Cerebellar cortex (tissue), 1 donor: ENCODE measurements at regions not wholly inside any gene's neighbourhood (a gene's known extent, or its start where the extent isn't known, plus 50 kb on each side); places are given as distances from the start of the nearest gene placed in this dataset.

Experiments used
- DNase-seq: peaks from one replicate; pipeline ENCODE4 v3.0.0-alpha.2; 2015; ENCODE audit warnings: low spot score

DNA sequence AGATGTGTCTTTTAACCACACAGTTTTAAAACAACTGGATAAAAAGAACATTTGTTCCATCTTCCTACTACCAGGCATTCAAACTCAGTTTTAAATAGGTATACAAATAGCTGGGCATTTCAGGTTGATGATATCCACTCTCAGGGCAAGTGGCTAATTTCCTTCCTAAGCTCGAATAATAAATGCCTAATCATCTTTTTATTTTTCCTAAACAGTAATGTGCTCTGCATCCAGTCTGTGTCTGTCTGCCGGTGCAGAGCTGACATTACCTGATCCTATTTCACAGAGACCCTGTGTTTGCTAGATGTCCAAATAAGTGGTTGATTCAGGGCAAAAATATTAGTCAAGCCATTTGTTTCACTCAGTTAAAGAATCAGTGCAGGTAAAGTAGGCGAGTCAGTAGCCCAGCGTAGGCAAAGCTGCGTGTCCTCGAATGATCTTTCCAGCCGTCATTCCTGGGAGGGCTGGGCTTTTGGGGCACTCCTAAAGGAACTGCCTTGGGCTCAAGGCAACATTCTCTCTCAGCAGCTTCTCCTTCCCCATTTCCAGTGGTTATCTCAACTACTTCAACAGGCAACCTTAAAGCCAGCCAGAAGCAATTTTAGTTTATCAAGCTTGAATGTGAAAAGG is 74.2 kb upstream of the BMP2 start:
- DNase-seq, result no peak

- DNase-seq, result no peak
These were observed 74.8 kb upstream of the BMP2 start for GRCh38 chr20:6692566-6693173.

GRCh38 chr20:6691516-6691915 is 76.0 kb upstream of the BMP2 start:
- no peak for DNase-seq

- DNase-seq, result no peak
These were observed 78.0 kb upstream of the BMP2 start for GRCh38 chr20:6689339-6689973.

- DNase-seq, result no peak
These were observed 81.3 kb upstream of the BMP2 start for GRCh38 chr20:6686171-6686570.

GRCh38 chr20:6685626-6686025 is 81.9 kb upstream of the BMP2 start:
- no peak for DNase-seq

DNA sequence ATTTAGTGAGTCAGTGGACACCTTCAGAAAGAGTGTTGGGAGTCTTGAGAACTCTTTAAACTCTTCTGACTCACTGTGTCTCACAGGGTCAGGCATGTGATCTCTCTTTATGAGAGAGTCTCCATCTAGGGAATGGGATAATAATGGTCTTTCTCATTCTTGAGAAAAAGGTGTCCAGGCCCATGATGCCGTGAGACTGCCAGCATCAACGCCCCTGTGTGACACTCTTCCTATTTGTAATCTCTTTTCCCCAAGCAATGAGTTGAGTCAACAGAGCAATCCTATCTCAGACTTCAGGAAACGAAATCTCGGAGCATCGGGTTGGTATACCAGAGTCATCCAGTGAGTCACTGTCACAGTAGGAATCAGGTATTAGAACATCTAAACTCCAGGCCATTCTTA is 82.3 kb upstream of the BMP2 start:
- no peak for DNase-seq

DNA sequence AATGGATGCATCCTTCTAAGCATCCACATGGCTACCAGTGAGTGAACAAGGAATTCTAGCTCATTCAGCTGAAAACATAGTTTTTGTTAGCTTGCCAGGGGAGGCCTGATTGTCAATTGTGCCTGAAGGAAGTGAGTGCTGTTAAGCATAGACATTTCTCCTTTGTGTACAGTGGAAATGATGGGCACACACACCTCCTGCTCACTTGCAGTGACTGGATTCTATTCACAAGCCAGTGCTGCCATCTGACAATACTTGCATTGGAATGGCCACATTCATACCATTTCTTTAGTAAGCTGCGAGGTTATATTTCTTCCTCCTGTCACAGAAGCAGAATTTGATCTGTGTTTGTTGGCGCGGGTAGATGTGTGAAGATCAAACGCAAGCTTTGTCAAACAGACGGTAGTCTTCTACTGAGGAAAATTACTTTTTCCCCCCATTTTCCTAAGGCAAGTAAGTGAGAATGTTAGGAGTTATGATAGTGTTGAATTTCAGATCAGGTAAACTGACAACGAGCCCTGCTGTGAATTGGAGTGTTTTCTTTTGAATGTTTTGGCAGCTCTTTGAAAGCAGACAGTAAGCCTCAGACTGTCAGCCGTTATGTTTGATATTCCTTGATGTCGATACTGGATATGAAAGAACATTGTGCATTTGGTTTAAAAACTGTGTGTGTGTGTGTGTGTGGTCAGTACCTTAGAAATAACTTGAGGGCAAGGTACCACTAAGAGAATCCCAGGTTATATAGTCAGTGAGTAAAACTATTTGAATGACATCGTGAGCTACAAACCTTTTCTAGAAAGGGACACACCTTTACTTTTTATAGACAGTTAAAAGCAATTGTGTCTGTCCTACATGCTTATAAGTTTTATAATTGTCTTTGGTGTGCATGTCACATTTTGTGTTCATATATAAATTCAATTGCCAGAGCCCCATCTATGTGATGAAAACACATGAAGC is 84.2 kb upstream of the BMP2 start:
- DNase-seq, result no peak

- no peak for DNase-seq
These were observed 86.6 kb upstream of the BMP2 start for GRCh38 chr20:6680854-6681253.

DNA sequence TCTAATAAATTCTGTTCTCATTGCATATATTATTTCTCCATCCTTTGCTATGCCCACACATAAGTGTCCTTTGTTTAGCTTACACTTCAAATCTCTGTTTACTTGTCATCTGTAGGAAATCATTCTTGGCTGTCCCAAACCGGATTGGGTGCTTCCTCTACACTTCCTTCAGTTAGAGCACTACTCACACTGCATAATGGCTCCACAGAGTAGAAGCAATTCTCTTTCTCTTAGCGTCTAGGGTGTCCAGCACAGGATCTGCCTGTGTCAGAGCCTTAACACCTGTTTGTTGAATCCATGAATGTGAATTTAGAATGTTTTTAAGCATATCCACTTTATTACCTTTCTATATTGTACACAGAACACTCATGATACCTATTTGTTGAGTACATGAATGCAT is 87.0 kb upstream of the BMP2 start:
- no peak for DNase-seq

- DNase-seq, result no peak
These were observed 88.4 kb upstream of the BMP2 start for GRCh38 chr20:6679086-6679485.

DNA sequence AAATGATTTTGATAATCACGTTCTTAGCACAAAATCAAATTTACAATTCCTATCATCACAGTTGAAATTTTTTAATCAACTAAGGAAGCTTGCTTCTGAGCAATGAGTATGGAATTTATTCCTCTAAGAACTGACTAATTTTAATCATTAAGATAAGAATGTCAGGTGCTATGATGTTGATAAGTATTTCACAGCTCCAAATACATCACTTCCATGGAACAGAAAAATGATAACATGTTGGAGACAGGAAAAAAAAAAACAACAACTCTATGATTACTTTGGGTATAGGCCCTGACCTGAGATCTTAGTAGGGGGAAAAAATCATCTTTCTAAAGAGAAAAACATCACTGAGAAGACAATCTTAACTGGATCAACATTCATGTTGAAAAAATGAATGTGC is 89.4 kb upstream of the BMP2 start:
- DNase-seq, result no peak

DNA sequence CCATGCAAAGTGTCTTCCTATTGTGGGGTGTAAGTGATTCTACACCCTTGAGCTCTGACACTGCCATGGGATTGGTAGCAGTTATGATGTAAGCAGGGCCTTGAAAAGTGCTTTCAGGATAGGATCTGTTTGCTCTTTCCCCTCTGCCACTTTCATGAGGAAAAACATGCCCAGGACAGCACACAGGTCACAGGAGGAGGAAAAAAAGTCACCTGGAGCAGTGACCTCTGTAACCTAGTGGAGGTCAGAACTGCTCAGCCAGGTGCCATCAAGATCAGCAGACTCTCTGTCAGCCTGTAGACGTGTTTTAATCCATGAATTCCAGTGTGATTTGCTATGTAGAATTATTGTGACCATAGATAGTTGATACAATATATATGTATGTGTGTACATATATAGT is 92.7 kb upstream of the BMP2 start:
- DNase-seq, result no peak

- DNase-seq, result no peak
These were observed 94.4 kb upstream of the BMP2 start for GRCh38 chr20:6673071-6673470.

DNA sequence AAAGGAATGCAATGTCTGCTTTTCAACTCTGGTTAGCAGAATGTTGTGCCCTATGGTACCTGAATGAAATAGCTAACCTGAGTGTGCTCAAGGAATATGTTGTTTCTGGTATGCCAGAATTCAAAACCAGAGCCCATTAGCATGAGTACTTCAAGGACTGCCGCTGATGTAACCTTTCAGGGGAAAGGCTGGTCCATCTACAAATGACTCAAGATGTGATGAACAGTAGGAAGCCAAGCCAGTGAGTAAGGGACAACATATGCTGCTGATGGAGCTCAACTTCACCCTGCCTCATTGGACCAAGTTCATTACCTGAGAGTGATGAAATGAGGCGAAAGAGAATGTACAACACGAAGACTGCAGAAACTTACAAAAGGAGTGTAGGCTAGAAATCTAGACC is 95.7 kb upstream of the BMP2 start:
- DNase-seq, result no peak

- DNase-seq, result no peak
These were observed 98.9 kb upstream of the BMP2 start for GRCh38 chr20:6668546-6668945.

- DNase-seq, result no peak
These were observed 101.7 kb upstream of the BMP2 start for GRCh38 chr20:6665621-6666355.

DNA sequence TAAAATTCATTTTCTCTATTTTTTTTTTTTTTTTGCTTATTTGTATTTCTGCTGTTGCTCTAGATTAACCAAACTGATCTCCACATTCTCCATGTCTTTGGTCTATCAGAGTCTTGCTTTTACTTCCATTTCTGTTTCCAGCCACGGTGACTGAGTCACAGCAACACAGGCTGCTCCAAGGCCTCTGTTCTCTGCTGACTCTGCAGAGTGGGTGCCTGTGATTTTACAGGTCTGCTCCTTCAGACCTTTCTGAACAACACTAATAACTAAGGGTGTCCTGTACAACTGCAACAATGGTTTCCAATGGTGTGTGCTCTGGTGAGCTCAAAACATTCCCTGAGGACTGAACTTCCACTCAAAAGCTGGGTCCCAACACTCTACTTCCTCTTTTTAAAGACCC is 102.3 kb upstream of the BMP2 start:
- no peak for DNase-seq

DNA sequence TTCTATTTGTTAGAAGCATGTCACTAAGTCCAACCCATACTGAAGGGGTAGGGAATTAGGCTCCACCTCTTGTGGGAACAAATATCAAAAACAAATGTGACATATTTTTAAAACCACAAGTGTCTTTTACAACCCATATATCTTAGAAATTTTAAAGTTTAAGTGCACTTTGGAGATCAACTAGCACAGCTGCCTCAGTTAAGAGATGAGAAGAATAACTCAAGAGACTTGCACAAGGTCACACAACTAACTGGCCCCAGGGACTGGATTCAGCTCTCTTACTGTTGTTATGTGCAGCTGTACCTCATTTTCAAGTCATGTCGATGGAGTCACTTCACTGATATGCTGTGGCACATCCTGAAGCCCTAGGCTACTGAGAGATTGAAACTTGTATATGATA is 102.9 kb upstream of the BMP2 start:
- no peak for DNase-seq

DNA sequence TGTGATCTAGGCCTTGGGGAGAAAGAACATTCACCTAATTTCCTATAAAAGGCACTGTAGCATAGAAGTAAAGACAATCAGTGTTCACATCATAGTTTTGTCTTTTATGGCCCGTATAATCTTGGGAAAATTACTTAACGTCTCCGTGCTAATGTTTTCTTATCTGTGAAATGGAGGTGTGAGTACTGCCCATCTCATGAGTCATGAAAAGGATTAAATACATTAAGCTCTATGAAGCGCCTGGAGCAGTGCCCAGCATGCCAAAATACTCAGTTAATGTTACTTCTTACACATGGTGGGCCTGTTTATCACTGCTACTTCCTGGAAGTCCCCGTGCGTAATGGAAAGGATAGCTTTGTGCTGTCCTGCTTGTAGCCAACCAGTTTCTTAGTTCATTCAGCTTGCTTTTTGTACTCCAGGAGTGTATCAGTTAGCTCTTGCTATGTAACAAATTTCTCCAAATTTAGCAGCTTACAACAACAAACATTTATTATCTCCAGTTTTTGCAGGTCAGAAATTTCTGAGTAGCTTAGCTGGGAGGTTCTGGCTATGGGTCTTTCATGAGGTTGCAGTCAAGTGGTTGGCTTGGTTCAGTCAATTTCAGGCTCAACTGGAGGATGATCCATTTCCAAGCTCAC is 103.6 kb upstream of the BMP2 start:
- no peak for DNase-seq

DNA sequence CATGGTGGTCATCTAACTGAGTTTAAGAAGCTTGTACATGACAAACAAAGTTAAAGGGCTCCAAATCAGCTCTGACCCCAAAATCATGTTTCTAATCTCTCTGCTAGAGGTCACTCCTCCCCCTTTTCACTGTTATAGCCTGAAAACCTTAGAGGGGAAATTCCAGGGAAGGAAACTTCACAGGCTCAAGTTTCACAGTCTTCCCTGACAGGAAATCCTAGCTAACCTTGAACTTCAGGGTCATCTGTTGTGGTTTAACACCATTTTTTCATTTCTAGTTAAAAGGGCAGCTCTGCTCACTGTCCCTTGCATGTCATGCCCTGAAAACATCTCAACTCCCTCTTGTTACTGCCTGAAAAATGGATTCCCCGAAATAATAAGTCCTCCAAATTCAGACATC is 104.4 kb upstream of the BMP2 start:
- no peak for DNase-seq

- DNase-seq, result no peak
These were observed 105.2 kb upstream of the BMP2 start for GRCh38 chr20:6662309-6662708.
